GM12878 (cell line): ENCODE measurements at regions not wholly inside any gene's neighbourhood (a gene's known extent, or its start where the extent isn't known, plus 50 kb on each side); places are given as distances from the start of the nearest gene placed in this dataset.
"Not testable (repeated sequence)": the region's sequence is repeated elsewhere in the genome, so short reads cannot be mapped to it uniquely, and the experiment has no call there.

Experiments
- ATAC-seq: fragments of 200-7000 bp; cut with Tn5 transposase; 3 replicates; pipeline ENCODE4 v1.9.1; 2020; ENCODE audit warnings: mild to moderate bottlenecking, moderate library complexity
- BruUV-seq: library from RNA; stranded (reverse); fragments of 400-500 nt; replicated peaks from 2 replicates; lab custom pipeline; 2021; lab: Mats Ljungman, UMichigan
- CTCF ChIA-PET: fragments of 300-600 bp; sonication (Branson Sonifier 250); formaldehyde crosslinking; extraction: SDS; loops from one replicate; lab custom pipeline; 2021; ENCODE audit warnings: inconsistent platforms; lab: Yijun Ruan, JAX
- POLR2A ChIA-PET: fragments of 350-600 bp; formaldehyde crosslinking; extraction: SDS; loops from one replicate; lab custom pipeline; 2021; ENCODE audit warnings: inconsistent platforms; lab: Charles Lee
- RAD21 ChIA-PET: fragments of 300-600 bp; sonication (Branson Sonifier 250); formaldehyde crosslinking; loops from one replicate; lab custom pipeline; 2023; ENCODE audit warnings: antibody characterized with exemption; ENCODE audit not compliant: unreplicated experiment; lab: Charles Lee
- SMC1A ChIA-PET: fragments of 300-600 bp; sonication (Branson Sonifier 250); formaldehyde crosslinking; loops from one replicate; lab custom pipeline; 2023; ENCODE audit not compliant: unreplicated experiment, uncharacterized antibody; lab: Charles Lee
- DNase-seq: peaks from one replicate; pipeline ENCODE4 v3.0.0-alpha.2; 2011; ENCODE audit warnings: low read depth, low spot score
- FAIRE-seq: peaks from 3 replicates; lab custom pipeline; 2011; peaks lifted over from hg19 to GRCh38; lab: Jason Lieb, UNC
- H2AFZ ChIP-seq: 2 replicates; pipeline ENCODE4 v1.6.0; 2011; ENCODE audit warnings: low read depth, low read length, control low read depth; ENCODE audit not compliant: control insufficient read depth
- H3K27ac ChIP-seq: 2 replicates; pipeline ENCODE4 v1.5.1; 2011; ENCODE audit warnings: control low read depth; ENCODE audit not compliant: control insufficient read depth, insufficient read depth
- H3K27me3 ChIP-seq, 2 experiments: replicated peaks in 1 of 2; 2 replicates each; pipeline versions ENCODE4 v1.6.0 to v1.6.1; 2011; ENCODE audit warnings: low read length in 1 of 2; ENCODE audit not compliant: control insufficient read depth in 2 of 2, insufficient read depth in 2 of 2
- H3K36me3 ChIP-seq, 2 experiments: 2 replicates each; pipeline ENCODE4 v1.5.1; 2011; ENCODE audit warnings: low read length in 1 of 2; ENCODE audit not compliant: control insufficient read depth in 2 of 2, insufficient read depth in 2 of 2
- H3K4me1 ChIP-seq: 2 replicates; pipeline ENCODE4 v1.6.1; 2011; ENCODE audit warnings: mild to moderate bottlenecking, low read length, moderate library complexity, mixed read lengths; ENCODE audit not compliant: control insufficient read depth, insufficient read depth
- H3K4me2 ChIP-seq: 2 replicates; pipeline ENCODE4 v1.6.0; 2011; ENCODE audit warnings: control low read depth; ENCODE audit not compliant: control insufficient read depth, insufficient read depth
- H3K4me3 ChIP-seq: fragments of 200-600 bp; sonication (generic); 2 replicates; pipeline ENCODE4 v1.5.1; 2016
- H3K79me2 ChIP-seq: 2 replicates; pipeline ENCODE4 v1.6.0; 2011; ENCODE audit warnings: low read length; ENCODE audit not compliant: control insufficient read depth, insufficient read depth
- H3K9ac ChIP-seq: 2 replicates; pipeline ENCODE4 v1.8.0; 2011; ENCODE audit warnings: low read length, control low read depth, mixed read lengths; ENCODE audit not compliant: control insufficient read depth, insufficient read depth
- H3K9me3 ChIP-seq: replicated peaks from 3 replicates; pipeline ENCODE4 v1.5.1; 2011; ENCODE audit warnings: mild to moderate bottlenecking, low read length; ENCODE audit not compliant: control insufficient read depth, insufficient read depth
- H4K20me1 ChIP-seq: 2 replicates; pipeline ENCODE4 v1.6.0; 2011; ENCODE audit not compliant: control insufficient read depth, insufficient read depth
- BHLHE40 ChIP-seq, 2 experiments: fragments of 450-650 bp in 1 of 2; IDR thresholded peaks; 2 replicates each; pipeline ENCODE4 v1.6.1; 2011 to 2017; ENCODE audit warnings: low read depth in 2 of 2, borderline replicate concordance in 1 of 2, improper control_type of control experiment in 1 of 2, low read length in 1 of 2, mild to moderate bottlenecking in 1 of 2
- JUNB ChIP-seq: IDR thresholded peaks from 2 replicates; pipeline ENCODE4 v1.6.1; 2016; ENCODE audit warnings: antibody characterized with exemption, mild to moderate bottlenecking
- NR2F1 ChIP-seq: fragments of 450-650 bp; conservative IDR thresholded peaks from 2 replicates; pipeline ENCODE4 v1.6.1; 2017; ENCODE audit warnings: mild to moderate bottlenecking
- RUNX3 ChIP-seq: IDR thresholded peaks from 2 replicates; pipeline ENCODE4 v1.6.1; 2012; ENCODE audit warnings: low read length, inconsistent platforms
- SPI1 ChIP-seq: IDR thresholded peaks from 2 replicates; pipeline ENCODE4 v1.6.1; 2011; ENCODE audit warnings: low read depth, mild to moderate bottlenecking, low read length, moderate library complexity, borderline replicate concordance; ENCODE audit not compliant: insufficient read depth
- TCF12 ChIP-seq: IDR thresholded peaks from 2 replicates; pipeline ENCODE4 v1.6.1; 2011; ENCODE audit warnings: low read depth, mild to moderate bottlenecking, low read length
- TCF3 ChIP-seq: IDR thresholded peaks from 2 replicates; pipeline ENCODE4 v1.6.1; 2012; ENCODE audit warnings: low read depth, mild to moderate bottlenecking, low read length, borderline replicate concordance; ENCODE audit not compliant: insufficient read depth
- WGBS: methylation state at CpG from one replicate; pipeline ENCODE4 v1.1.6; 2016; ENCODE audit warnings: low lambda C conversion rate; ENCODE audit not compliant: insufficient replicate concordance, insufficient coverage; ENCODE audit errors: missing lambda C conversion rate; 5-methylcytosine and 5-hydroxymethylcytosine counted together
- in situ Hi-C: fragments of 300-500 bp; cut with MboI; formaldehyde crosslinking; loops from 9 replicates; pipeline ENCODE4 v1.14.3; 2018; ENCODE audit warnings: mixed read lengths
- intact Hi-C: fragments of 100-400 bp; cut with micrococcal nuclease; formaldehyde crosslinking; loops from one replicate; pipeline ENCODE4 v1.14.2; 2022; ENCODE audit not compliant: unreplicated experiment

DNA sequence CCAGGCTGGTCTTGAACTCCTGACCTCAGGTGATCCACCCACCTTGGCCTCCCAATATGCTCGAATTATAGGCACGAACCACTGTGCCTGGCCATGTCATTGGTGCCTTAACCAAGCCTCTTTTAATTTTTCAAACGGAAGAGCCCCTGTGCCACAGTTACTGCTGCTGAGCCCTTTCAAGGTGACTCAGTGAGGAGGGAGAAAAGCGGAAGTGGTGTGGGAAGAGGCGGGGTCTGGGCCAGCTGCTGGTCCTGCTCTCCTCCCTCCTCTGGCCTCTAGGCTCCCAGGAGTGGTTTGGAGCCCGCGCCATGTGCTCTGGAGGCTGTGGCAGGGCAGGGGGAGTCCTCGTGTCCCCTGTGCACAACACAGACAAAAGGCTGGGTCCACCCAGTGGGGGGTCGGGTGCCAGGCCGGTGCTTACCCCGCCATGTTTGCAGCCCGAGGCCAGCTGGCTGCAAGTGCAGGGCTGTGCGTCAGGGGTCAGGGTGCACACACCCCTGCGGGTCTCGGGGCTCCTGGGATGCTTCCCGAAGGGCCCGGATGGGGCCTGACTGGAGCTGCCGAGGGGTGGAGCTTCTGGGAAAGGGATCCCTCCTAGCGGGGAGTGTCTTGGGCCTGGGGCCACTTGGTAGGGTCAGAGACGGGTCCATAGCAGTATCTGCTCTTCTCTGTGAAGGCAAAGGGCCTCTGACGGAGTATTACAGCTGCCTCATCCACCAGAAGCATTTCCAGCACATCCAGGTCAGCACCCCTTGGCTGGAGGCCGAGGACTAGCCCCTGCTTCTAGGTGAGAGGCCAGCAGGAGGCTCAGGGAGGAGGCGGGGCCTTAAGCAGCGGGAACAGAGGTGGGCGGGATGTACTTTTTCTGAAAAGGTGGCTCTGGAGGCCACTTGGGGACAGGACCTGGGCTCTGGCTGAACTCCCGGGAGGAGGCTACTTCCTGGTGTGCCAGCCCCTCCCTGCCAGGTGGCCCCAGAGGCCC, 100.4 kb upstream of the CCZ1B start:
- H3K79me2 ChIP-seq, RAD21 ChIA-PET, H4K20me1 ChIP-seq, in situ Hi-C loops, H3K9ac ChIP-seq, intact Hi-C loops, H3K36me3 ChIP-seq, ATAC-seq, BruUV-seq, POLR2A ChIA-PET, DNase-seq, H3K9me3 ChIP-seq, FAIRE-seq, H3K4me3 ChIP-seq, H3K27me3 ChIP-seq, SMC1A ChIA-PET: not testable (repeated sequence)
- Histone ChIP-seq H3K4me2 (peak overlapping the region; percentile 25; the same call in 1 of the 2 replicates), H3K4me1 (peaks cover 13% of the 10 kb centered on the region), H2AFZ (peak overlapping the region; percentile 17; the same call in 1 of the 2 replicates), H3K27ac (peak overlapping the region; percentile 25; the same call in 1 of the 2 replicates)
- 70% methylated on average over 25 of the region's 26 CpGs for WGBS
- CTCF ChIA-PET: interaction anchor here (0.6 kb wide), 2 partner anchors 483 to 1068 kb away, joined by 3 to 4 read pairs; no protein-coding TSS in a partner anchor
- TF ChIP-seq BHLHE40 (IDR thresholded peaks at IDR 0.05; ENCODE audit: borderline replicate concordance in 1 of 2, low read depth in 2 of 2, low read length in 1 of 2) (peak in 1 of 2 experiments; percentile 43; a peak in 1 of 4 replicates), NR2F1 (0 out of 2 replicates have a peak, but pooled peaks have one; percentile 11), TCF3 (0 out of 2 replicates have a peak, but pooled peaks have one; percentile 50), JUNB (peak; percentile 10; the same call in 1 of the 2 replicates), SPI1 (peak; percentile 80), RUNX3 (0 out of 2 replicates have a peak, but pooled peaks have one; percentile 12), TCF12 (0 out of 2 replicates have a peak, but pooled peaks have one; percentile 45)
